ENCODE measurements at regions not wholly inside any gene's neighbourhood (a gene's known extent, or its start where the extent isn't known, plus 50 kb on each side); places are given as distances from the start of the nearest gene placed in this dataset.

- Histone ChIP-seq H3K4me1 (no peaks in the 10 kb centered on the region), H3K9me3 (peaks cover 0 to 9% (median 0%) of the 10 kb centered on the region in 3 donors), H3K36me3 (no peaks in the 10 kb centered on the region), H3K27ac (no peak overlapping the region), H3K27me3 (no peaks in the 10 kb centered on the region), H3K4me3 (no peak overlapping the region)
- no peak for ATAC-seq
- TF ChIP-seq CTCF (IDR thresholded peaks at IDR 0.05) (no peak), POLR2AphosphoS5 (IDR thresholded peaks at IDR 0.05) (no peak), EP300 (IDR thresholded peaks at IDR 0.05) (no peak), POLR2A (IDR thresholded peaks at IDR 0.05) (no peak)
- 88 to 100% methylated on average over 1 to 2 of the region's 2 CpGs for WGBS, 2 donors (ENCODE audit: low coverage in 1 of 2)
Measured at GRCh38 chr2:15756011-15756550, 164.4 kb downstream of the DDX1 start.

- Histone ChIP-seq H3K27me3 (no peaks in the 10 kb centered on the region), H3K27ac (no peak overlapping the region), H3K4me1 (no peaks in the 10 kb centered on the region), H3K9me3 (peaks cover 0 to 9% (median 0%) of the 10 kb centered on the region in 3 donors), H3K4me3 (no peak overlapping the region), H3K36me3 (no peaks in the 10 kb centered on the region)
- no peak for ATAC-seq
- 86 to 93% methylated on average over 7 to 10 of the region's 10 CpGs for WGBS, 2 donors (ENCODE audit: low coverage in 1 of 2)
- TF ChIP-seq POLR2AphosphoS5 (IDR thresholded peaks at IDR 0.05) (no peak), EP300 (IDR thresholded peaks at IDR 0.05) (no peak), CTCF (IDR thresholded peaks at IDR 0.05) (no peak), POLR2A (IDR thresholded peaks at IDR 0.05) (no peak)
Measured at GRCh38 chr2:15756882-15757819, 165.5 kb downstream of the DDX1 start.

- ATAC-seq, result no peak
- peaks cover 0 to 9% (median 0%) of the 10 kb centered on the region in 3 donors for H3K9me3 ChIP-seq
- TF ChIP-seq EP300 (IDR thresholded peaks at IDR 0.05) (no peak), CTCF (IDR thresholded peaks at IDR 0.05) (no peak), POLR2A (IDR thresholded peaks at IDR 0.05) (no peak), POLR2AphosphoS5 (IDR thresholded peaks at IDR 0.05) (no peak)
- no peaks in the 10 kb centered on the region for H3K27me3 ChIP-seq
- no peak overlapping the region for H3K4me3 ChIP-seq
- H3K36me3 ChIP-seq, result no peaks in the 10 kb centered on the region
- no peak overlapping the region for H3K27ac ChIP-seq
- no peaks in the 10 kb centered on the region for H3K4me1 ChIP-seq
- WGBS, 2 donors (ENCODE audit: low coverage in 1 of 2), result 90 to 94% methylated on average over 5 to 8 of the region's 8 CpGs
Measured at GRCh38 chr2:15757820-15758586, 166.3 kb downstream of the DDX1 start.

- TF ChIP-seq POLR2A (IDR thresholded peaks at IDR 0.05), result no peak
- TF ChIP-seq CTCF (IDR thresholded peaks at IDR 0.05), result no peak
- TF ChIP-seq EP300 (IDR thresholded peaks at IDR 0.05), result no peak
- TF ChIP-seq POLR2AphosphoS5 (IDR thresholded peaks at IDR 0.05), result no peak
- peaks cover 0 to 9% (median 0%) of the 10 kb centered on the region in 3 donors for H3K9me3 ChIP-seq
- no peak overlapping the region for H3K27ac ChIP-seq
- ATAC-seq, result no peak
- no peaks in the 10 kb centered on the region for H3K27me3 ChIP-seq
- H3K4me3 ChIP-seq, result no peak overlapping the region
- H3K36me3 ChIP-seq, result no peaks in the 10 kb centered on the region
- WGBS, 2 donors (ENCODE audit: low coverage in 1 of 2), result 100% methylated on average over 3 to 7 of the region's 7 CpGs
- no peaks in the 10 kb centered on the region for H3K4me1 ChIP-seq
Measured at GRCh38 chr2:15758848-15759247, 167.2 kb downstream of the DDX1 start.
